ENCODE measurements at regions not wholly inside any gene's neighbourhood (a gene's known extent, or its start where the extent isn't known, plus 50 kb on each side); places are given as distances from the start of the nearest gene placed in this dataset.

DNA sequence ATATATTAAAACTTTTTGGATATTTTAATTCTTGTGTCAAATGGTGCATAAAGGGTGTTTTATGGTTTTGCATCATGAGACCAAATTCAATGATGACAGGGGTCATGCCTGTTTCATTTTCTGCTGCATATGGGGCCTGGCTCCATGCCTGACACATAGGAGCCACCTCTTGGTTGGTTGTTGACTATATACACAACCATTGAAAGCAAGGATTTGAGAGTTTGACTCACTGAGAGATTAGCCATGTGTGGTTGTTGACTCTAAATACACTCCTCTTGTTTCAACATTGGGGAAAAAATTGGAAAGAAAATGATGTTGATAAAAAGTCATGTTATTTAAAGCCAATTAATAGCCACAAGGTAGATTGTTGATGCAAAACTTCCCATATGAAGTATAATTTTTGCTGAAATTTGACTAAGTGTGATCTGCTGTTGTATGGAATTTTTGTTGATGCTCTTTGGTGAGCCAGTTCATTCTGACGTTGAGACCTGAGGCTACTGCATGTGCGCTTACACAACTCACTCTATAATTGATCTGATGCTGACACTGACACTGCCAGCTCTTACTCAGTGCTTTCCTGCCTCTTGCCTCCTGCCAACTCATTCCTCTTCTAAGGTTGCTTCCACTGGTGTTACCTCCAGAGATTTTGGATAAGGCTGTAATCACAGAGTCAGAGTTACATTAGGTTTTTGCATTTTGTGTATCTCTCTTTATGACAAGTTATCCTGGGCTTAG, 446.2 kb upstream of the SLC14A2 start:
- TF ChIP-seq, protein P1, sequence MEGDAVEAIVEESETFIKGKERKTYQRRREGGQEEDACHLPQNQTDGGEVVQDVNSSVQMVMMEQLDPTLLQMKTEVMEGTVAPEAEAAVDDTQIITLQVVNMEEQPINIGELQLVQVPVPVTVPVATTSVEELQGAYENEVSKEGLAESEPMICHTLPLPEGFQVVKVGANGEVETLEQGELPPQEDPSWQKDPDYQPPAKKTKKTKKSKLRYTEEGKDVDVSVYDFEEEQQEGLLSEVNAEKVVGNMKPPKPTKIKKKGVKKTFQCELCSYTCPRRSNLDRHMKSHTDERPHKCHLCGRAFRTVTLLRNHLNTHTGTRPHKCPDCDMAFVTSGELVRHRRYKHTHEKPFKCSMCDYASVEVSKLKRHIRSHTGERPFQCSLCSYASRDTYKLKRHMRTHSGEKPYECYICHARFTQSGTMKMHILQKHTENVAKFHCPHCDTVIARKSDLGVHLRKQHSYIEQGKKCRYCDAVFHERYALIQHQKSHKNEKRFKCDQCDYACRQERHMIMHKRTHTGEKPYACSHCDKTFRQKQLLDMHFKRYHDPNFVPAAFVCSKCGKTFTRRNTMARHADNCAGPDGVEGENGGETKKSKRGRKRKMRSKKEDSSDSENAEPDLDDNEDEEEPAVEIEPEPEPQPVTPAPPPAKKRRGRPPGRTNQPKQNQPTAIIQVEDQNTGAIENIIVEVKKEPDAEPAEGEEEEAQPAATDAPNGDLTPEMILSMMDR (tag by site-specific recombination; IDR thresholded peaks at IDR 0.05): no peak
- TF ChIP-seq, protein P2, sequence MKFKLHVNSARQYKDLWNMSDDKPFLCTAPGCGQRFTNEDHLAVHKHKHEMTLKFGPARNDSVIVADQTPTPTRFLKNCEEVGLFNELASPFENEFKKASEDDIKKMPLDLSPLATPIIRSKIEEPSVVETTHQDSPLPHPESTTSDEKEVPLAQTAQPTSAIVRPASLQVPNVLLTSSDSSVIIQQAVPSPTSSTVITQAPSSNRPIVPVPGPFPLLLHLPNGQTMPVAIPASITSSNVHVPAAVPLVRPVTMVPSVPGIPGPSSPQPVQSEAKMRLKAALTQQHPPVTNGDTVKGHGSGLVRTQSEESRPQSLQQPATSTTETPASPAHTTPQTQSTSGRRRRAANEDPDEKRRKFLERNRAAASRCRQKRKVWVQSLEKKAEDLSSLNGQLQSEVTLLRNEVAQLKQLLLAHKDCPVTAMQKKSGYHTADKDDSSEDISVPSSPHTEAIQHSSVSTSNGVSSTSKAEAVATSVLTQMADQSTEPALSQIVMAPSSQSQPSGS (tag by site-specific recombination; IDR thresholded peaks at IDR 0.05; ENCODE audit: low read depth): no peak
- TF ChIP-seq YY1 (tag by site-specific recombination; IDR thresholded peaks at IDR 0.05) (no peak), REPIN1 (tag by site-specific recombination; IDR thresholded peaks at IDR 0.05; ENCODE audit: low read depth) (no peak)
- TF ChIP-seq, protein P3, sequence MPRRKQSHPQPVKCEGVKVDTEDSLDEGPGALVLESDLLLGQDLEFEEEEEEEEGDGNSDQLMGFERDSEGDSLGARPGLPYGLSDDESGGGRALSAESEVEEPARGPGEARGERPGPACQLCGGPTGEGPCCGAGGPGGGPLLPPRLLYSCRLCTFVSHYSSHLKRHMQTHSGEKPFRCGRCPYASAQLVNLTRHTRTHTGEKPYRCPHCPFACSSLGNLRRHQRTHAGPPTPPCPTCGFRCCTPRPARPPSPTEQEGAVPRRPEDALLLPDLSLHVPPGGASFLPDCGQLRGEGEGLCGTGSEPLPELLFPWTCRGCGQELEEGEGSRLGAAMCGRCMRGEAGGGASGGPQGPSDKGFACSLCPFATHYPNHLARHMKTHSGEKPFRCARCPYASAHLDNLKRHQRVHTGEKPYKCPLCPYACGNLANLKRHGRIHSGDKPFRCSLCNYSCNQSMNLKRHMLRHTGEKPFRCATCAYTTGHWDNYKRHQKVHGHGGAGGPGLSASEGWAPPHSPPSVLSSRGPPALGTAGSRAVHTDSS (tag by site-specific recombination; IDR thresholded peaks at IDR 0.05): no peak
- TF ChIP-seq, protein P4, sequence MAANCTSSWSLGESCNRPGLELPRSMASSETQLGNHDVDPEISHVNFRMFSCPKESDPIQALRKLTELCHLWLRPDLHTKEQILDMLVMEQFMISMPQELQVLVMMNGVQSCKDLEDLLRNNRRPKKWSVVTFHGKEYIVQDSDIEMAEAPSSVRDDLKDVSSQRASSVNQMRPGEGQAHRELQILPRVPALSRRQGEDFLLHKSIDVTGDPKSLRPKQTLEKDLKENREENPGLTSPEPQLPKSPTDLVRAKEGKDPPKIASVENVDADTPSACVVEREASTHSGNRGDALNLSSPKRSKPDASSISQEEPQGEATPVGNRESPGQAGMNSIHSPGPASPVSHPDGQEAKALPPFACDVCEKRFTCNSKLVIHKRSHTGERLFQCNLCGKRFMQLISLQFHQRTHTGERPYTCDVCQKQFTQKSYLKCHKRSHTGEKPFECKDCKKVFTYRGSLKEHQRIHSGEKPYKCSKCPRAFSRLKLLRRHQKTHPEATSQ (tag by site-specific recombination; IDR thresholded peaks at IDR 0.05): no peak

Measured in HEK293 (cell line).